ENCODE measurements at regions not wholly inside any gene's neighbourhood (a gene's known extent, or its start where the extent isn't known, plus 50 kb on each side); places are given as distances from the start of the nearest gene placed in this dataset.

DNA sequence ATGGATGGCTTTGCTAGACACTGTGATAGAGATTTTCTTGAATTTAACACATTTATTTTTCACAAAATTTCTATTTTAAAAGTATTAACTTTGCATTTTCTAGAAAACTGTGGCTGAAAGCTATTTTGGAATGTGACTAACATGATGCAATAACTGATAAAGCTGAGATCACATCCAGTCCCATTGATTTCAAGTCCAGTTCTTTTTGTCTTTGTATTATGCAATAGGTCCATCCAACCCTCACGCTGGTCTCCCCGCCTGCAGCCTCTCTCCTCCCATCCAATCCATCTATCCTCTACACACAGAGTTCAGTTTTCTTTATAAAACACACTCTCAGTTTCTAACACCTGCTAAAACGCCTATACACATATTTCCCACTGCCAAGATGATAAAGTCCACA, 178.8 kb downstream of the CNTN3 start:
- H3K9me3 ChIP-seq (ENCODE audit: low read length), result no peaks in the 10 kb centered on the region

DNA sequence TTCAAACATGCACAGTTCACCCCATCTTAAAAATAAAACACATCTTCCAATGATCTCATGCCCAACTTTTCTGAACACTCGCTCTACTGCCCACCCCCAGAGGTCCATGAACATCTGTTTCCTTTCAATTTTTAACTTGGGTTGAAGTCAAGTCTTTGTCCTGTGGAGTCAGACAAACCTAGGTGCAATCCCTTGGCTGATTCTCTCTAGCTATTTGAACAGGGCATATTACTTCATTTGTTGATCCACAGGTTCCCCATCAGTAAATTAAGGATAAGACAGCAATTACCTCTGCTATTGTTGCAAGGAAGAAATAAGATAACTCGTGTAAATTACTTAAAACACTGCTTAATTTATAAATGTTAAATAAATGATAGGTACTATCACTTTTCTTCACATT, 180.1 kb downstream of the CNTN3 start:
- no peak for TF ChIP-seq EZH2 (IDR thresholded peaks at IDR 0.05; ENCODE audit: borderline replicate concordance, low read length)
- no peak for TF ChIP-seq CTCF (IDR thresholded peaks at IDR 0.05; ENCODE audit: low read length)
- H4K20me1 ChIP-seq (ENCODE audit: insufficient read depth, low read length), result no peaks in the 10 kb centered on the region
- H3K9ac ChIP-seq (ENCODE audit: low read length), result no peak overlapping the region
- H3F3A ChIP-seq (ENCODE audit: insufficient read depth, low read length), result no peaks in the 10 kb centered on the region
- H3K9me3 ChIP-seq (ENCODE audit: low read length), result no peaks in the 10 kb centered on the region
- H3K79me2 ChIP-seq (ENCODE audit: insufficient read depth, low read length), result no peaks in the 10 kb centered on the region
- H3K4me2 ChIP-seq (ENCODE audit: low read length), result no peak overlapping the region
- H2AFZ ChIP-seq (ENCODE audit: low read length), result no peak overlapping the region
- no peaks in the 10 kb centered on the region for H3K27me3 ChIP-seq (ENCODE audit: insufficient read depth, low read length)
- no peak overlapping the region for H3K4me3 ChIP-seq (ENCODE audit: low read depth, low read length, poor library complexity, severe bottlenecking)
- no peaks in the 10 kb centered on the region for H3K9me2 ChIP-seq (ENCODE audit: low read depth, low read length)
- no peaks in the 10 kb centered on the region for H3K4me1 ChIP-seq (ENCODE audit: insufficient read depth, low read length, severe bottlenecking)
- H3K27ac ChIP-seq (ENCODE audit: low read depth, low read length, poor library complexity, severe bottlenecking), result no peak overlapping the region
- no peaks in the 10 kb centered on the region for H3K36me3 ChIP-seq (ENCODE audit: insufficient read depth, low read length)

More for the DNA sequence above, 178.8 kb downstream of the CNTN3 start:
- no peaks in the 10 kb centered on the region for H3K9me2 ChIP-seq (ENCODE audit: low read depth, low read length)
- no peaks in the 10 kb centered on the region for H3K36me3 ChIP-seq (ENCODE audit: insufficient read depth, low read length)
- no peaks in the 10 kb centered on the region for H3K4me1 ChIP-seq (ENCODE audit: insufficient read depth, low read length, severe bottlenecking)
- no peak overlapping the region for H3K27ac ChIP-seq (ENCODE audit: low read depth, low read length, poor library complexity, severe bottlenecking)
- H3K9ac ChIP-seq (ENCODE audit: low read length), result no peak overlapping the region
- no peaks in the 10 kb centered on the region for H3F3A ChIP-seq (ENCODE audit: insufficient read depth, low read length)
- H3K4me2 ChIP-seq (ENCODE audit: low read length), result no peak overlapping the region
- H4K20me1 ChIP-seq (ENCODE audit: insufficient read depth, low read length), result no peaks in the 10 kb centered on the region
- H3K79me2 ChIP-seq (ENCODE audit: insufficient read depth, low read length), result no peaks in the 10 kb centered on the region
- TF ChIP-seq EZH2 (IDR thresholded peaks at IDR 0.05; ENCODE audit: borderline replicate concordance, low read length) (no peak), CTCF (IDR thresholded peaks at IDR 0.05; ENCODE audit: low read length) (no peak)
- no peaks in the 10 kb centered on the region for H3K27me3 ChIP-seq (ENCODE audit: insufficient read depth, low read length)
- H3K4me3 ChIP-seq (ENCODE audit: low read depth, low read length, poor library complexity, severe bottlenecking), result no peak overlapping the region
- no peak overlapping the region for H2AFZ ChIP-seq (ENCODE audit: low read length)

DNA sequence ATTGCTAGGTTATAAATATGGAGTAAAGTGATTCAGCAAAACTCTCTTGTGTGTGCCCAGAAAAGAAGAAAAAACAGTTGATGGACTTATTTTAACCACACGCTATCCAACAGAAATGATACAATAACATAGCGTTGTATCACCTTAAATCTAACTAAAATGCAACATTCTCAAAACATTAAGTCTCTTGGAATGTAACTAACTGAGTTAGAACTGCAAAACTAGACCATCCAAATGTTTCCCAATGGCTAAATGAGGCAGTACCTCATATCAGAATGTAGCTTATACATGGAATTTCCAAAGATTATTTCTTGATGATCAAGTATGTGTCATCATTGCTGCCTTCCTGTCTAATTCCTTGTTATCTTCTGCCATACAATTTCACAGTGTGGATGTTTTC, 187.9 kb downstream of the CNTN3 start:
- Histone ChIP-seq H3K79me2 (ENCODE audit: insufficient read depth, low read length) (no peaks in the 10 kb centered on the region), H3K9me2 (ENCODE audit: low read depth, low read length) (no peaks in the 10 kb centered on the region), H3K27me3 (ENCODE audit: insufficient read depth, low read length) (no peaks in the 10 kb centered on the region), H4K20me1 (ENCODE audit: insufficient read depth, low read length) (no peaks in the 10 kb centered on the region), H3K4me3 (ENCODE audit: low read depth, low read length, poor library complexity, severe bottlenecking) (no peak overlapping the region), H3K4me2 (ENCODE audit: low read length) (no peak overlapping the region), H3K9me3 (ENCODE audit: low read length) (no peaks in the 10 kb centered on the region), H2AFZ (ENCODE audit: low read length) (no peak overlapping the region), H3F3A (ENCODE audit: insufficient read depth, low read length) (no peaks in the 10 kb centered on the region), H3K27ac (ENCODE audit: low read depth, low read length, poor library complexity, severe bottlenecking) (no peak overlapping the region), H3K36me3 (ENCODE audit: insufficient read depth, low read length) (no peaks in the 10 kb centered on the region), H3K9ac (ENCODE audit: low read length) (no peak overlapping the region), H3K4me1 (ENCODE audit: insufficient read depth, low read length, severe bottlenecking) (no peaks in the 10 kb centered on the region)
- TF ChIP-seq EZH2 (IDR thresholded peaks at IDR 0.05; ENCODE audit: borderline replicate concordance, low read length) (no peak), CTCF (IDR thresholded peaks at IDR 0.05; ENCODE audit: low read length) (no peak)
